DND-41 (cell line): ENCODE measurements at regions not wholly inside any gene's neighbourhood (a gene's known extent, or its start where the extent isn't known, plus 50 kb on each side); places are given as distances from the start of the nearest gene placed in this dataset.

Source experiments
- EZH2 ChIP-seq: IDR thresholded peaks from 3 replicates; pipeline ENCODE4 v1.6.1; 2012; ENCODE audit warnings: borderline replicate concordance, low read depth, mild to moderate bottlenecking, moderate library complexity, low read length, inconsistent platforms; ENCODE audit not compliant: severe bottlenecking
- TF ChIP-seq, protein P1 (sequence below): IDR thresholded peaks from 2 replicates; pipeline ENCODE4 v1.5.1; 2012; ENCODE audit warnings: borderline replicate concordance, low read length, moderate library complexity, mild to moderate bottlenecking; ENCODE audit not compliant: poor library complexity, severe bottlenecking; ENCODE audit errors: extremely low read depth

DNA sequence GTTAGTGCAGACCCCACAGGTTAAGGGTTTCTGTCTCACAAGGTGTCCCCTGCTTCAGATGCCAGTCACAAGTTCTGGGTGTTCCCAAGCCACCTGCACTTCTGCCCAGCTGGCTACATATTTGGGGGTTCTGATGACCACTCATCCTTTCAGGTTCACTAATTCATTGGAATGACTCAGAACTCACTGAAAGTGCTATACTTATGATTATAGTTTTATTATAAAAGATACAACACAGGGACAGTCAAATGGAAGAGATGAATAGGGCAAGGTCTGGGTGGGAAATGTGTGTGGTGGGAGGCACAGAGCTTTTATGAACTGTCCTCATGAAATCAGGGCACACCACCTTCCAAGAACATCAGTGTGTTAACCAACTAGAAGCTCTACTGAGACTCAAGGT is 97.7 kb upstream of the CASK start:
- TF ChIP-seq, protein P1, sequence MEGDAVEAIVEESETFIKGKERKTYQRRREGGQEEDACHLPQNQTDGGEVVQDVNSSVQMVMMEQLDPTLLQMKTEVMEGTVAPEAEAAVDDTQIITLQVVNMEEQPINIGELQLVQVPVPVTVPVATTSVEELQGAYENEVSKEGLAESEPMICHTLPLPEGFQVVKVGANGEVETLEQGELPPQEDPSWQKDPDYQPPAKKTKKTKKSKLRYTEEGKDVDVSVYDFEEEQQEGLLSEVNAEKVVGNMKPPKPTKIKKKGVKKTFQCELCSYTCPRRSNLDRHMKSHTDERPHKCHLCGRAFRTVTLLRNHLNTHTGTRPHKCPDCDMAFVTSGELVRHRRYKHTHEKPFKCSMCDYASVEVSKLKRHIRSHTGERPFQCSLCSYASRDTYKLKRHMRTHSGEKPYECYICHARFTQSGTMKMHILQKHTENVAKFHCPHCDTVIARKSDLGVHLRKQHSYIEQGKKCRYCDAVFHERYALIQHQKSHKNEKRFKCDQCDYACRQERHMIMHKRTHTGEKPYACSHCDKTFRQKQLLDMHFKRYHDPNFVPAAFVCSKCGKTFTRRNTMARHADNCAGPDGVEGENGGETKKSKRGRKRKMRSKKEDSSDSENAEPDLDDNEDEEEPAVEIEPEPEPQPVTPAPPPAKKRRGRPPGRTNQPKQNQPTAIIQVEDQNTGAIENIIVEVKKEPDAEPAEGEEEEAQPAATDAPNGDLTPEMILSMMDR = no peak
- no peak for TF ChIP-seq EZH2
